ENCODE measurements at regions not wholly inside any gene's neighbourhood (a gene's known extent, or its start where the extent isn't known, plus 50 kb on each side); places are given as distances from the start of the nearest gene placed in this dataset.

- H3K4me3 Mint-ChIP-seq: no peak overlapping the region
- intact Hi-C loops (cut with micrococcal nuclease): no loop called here
- no peak for DNase-seq
- no peaks in the 10 kb centered on the region for H3K36me3 Mint-ChIP-seq (ENCODE audit: low read depth)
- H3K9me3 Mint-ChIP-seq: no peaks in the 10 kb centered on the region
- no peaks in the 10 kb centered on the region for H3K4me1 Mint-ChIP-seq (ENCODE audit: low read depth)
- peaks cover 41% of the 10 kb centered on the region for H3K27me3 Mint-ChIP-seq (ENCODE audit: low read depth)
- CTCF ChIA-PET: no interaction called here
- H3K27ac Mint-ChIP-seq: no peak overlapping the region
These were observed 180.4 kb upstream of the S1PR3 start for GRCh38 chr9:88810826-88811225.

GRCh38 chr9:88811511-88811910 lies 179.8 kb upstream of the S1PR3 start:
- Mint-ChIP-seq H3K4me3 (no peak overlapping the region), H3K9me3 (no peaks in the 10 kb centered on the region), H3K27ac (no peak overlapping the region), H3K27me3 (ENCODE audit: low read depth) (peaks cover 42% of the 10 kb centered on the region), H3K36me3 (ENCODE audit: low read depth) (no peaks in the 10 kb centered on the region), H3K4me1 (ENCODE audit: low read depth) (no peaks in the 10 kb centered on the region)
- DNase-seq: no peak
- CTCF ChIA-PET: no interaction called here
- intact Hi-C loops (cut with micrococcal nuclease): no loop called here

GRCh38 chr9:88812938-88813637 lies 178.2 kb upstream of the S1PR3 start:
- intact Hi-C loops (cut with micrococcal nuclease): no loop called here
- Mint-ChIP-seq H3K9me3 (no peaks in the 10 kb centered on the region), H3K4me1 (ENCODE audit: low read depth) (no peaks in the 10 kb centered on the region), H3K27me3 (ENCODE audit: low read depth) (peaks cover 34% of the 10 kb centered on the region), H3K36me3 (ENCODE audit: low read depth) (no peaks in the 10 kb centered on the region), H3K4me3 (no peak overlapping the region), H3K27ac (no peak overlapping the region)
- CTCF ChIA-PET: no interaction called here
- DNase-seq: no peak

- no peak for DNase-seq
- intact Hi-C loops (cut with micrococcal nuclease): no loop called here
- Mint-ChIP-seq H3K36me3 (ENCODE audit: low read depth) (no peaks in the 10 kb centered on the region), H3K9me3 (no peaks in the 10 kb centered on the region), H3K27ac (no peak overlapping the region), H3K27me3 (ENCODE audit: low read depth) (peaks cover 36% of the 10 kb centered on the region), H3K4me3 (no peak overlapping the region), H3K4me1 (ENCODE audit: low read depth) (no peaks in the 10 kb centered on the region)
- CTCF ChIA-PET: no interaction called here
These were observed 177.5 kb upstream of the S1PR3 start for GRCh38 chr9:88813638-88814209.

GRCh38 chr9:88814577-88814976 lies 176.7 kb upstream of the S1PR3 start:
- no peak overlapping the region for H3K27ac Mint-ChIP-seq
- intact Hi-C loops (cut with micrococcal nuclease): no loop called here
- no peaks in the 10 kb centered on the region for H3K36me3 Mint-ChIP-seq (ENCODE audit: low read depth)
- no peak overlapping the region for H3K4me3 Mint-ChIP-seq
- no peaks in the 10 kb centered on the region for H3K4me1 Mint-ChIP-seq (ENCODE audit: low read depth)
- H3K9me3 Mint-ChIP-seq: no peaks in the 10 kb centered on the region
- DNase-seq: no peak
- peaks cover 38% of the 10 kb centered on the region for H3K27me3 Mint-ChIP-seq (ENCODE audit: low read depth)
- CTCF ChIA-PET: interaction anchor here (0.6 kb wide), 1 partner anchor 154 kb away, joined by 3 read pairs; no protein-coding TSS in a partner anchor

GRCh38 chr9:88816141-88816540 lies 175.1 kb upstream of the S1PR3 start:
- CTCF ChIA-PET: no interaction called here
- intact Hi-C loops (cut with micrococcal nuclease): loop anchor here (2.0 kb wide), 1 partner anchor 23 kb away; no protein-coding TSS in a partner anchor
- no peak overlapping the region for H3K27ac Mint-ChIP-seq
- DNase-seq: no peak
- peaks cover 30% of the 10 kb centered on the region for H3K27me3 Mint-ChIP-seq (ENCODE audit: low read depth)
- no peaks in the 10 kb centered on the region for H3K9me3 Mint-ChIP-seq
- H3K4me3 Mint-ChIP-seq: no peak overlapping the region
- H3K36me3 Mint-ChIP-seq (ENCODE audit: low read depth): no peaks in the 10 kb centered on the region
- H3K4me1 Mint-ChIP-seq (ENCODE audit: low read depth): no peaks in the 10 kb centered on the region

GRCh38 chr9:88816591-88816990 lies 174.7 kb upstream of the S1PR3 start:
- Mint-ChIP-seq H3K27me3 (ENCODE audit: low read depth) (peaks cover 29% of the 10 kb centered on the region), H3K4me3 (no peak overlapping the region), H3K36me3 (ENCODE audit: low read depth) (no peaks in the 10 kb centered on the region), H3K27ac (no peak overlapping the region), H3K9me3 (no peaks in the 10 kb centered on the region), H3K4me1 (ENCODE audit: low read depth) (no peaks in the 10 kb centered on the region)
- CTCF ChIA-PET: no interaction called here
- intact Hi-C loops (cut with micrococcal nuclease): loop anchor here (2.0 kb wide), 1 partner anchor 22 kb away; no protein-coding TSS in a partner anchor
- no peak for DNase-seq

GRCh38 chr9:88817628-88818027 lies 173.6 kb upstream of the S1PR3 start:
- CTCF ChIA-PET: no interaction called here
- intact Hi-C loops (cut with micrococcal nuclease): loop anchor here (2.0 kb wide), 1 partner anchor 21 kb away; no protein-coding TSS in a partner anchor
- Mint-ChIP-seq H3K36me3 (ENCODE audit: low read depth) (no peaks in the 10 kb centered on the region), H3K9me3 (no peaks in the 10 kb centered on the region), H3K4me1 (ENCODE audit: low read depth) (no peaks in the 10 kb centered on the region), H3K4me3 (no peak overlapping the region), H3K27me3 (ENCODE audit: low read depth) (peaks cover 29% of the 10 kb centered on the region), H3K27ac (no peak overlapping the region)
- DNase-seq: no peak

- H3K36me3 Mint-ChIP-seq (ENCODE audit: low read depth): no peaks in the 10 kb centered on the region
- no peak for DNase-seq
- H3K27me3 Mint-ChIP-seq (ENCODE audit: low read depth): peaks cover 31% of the 10 kb centered on the region
- no peak overlapping the region for H3K4me3 Mint-ChIP-seq
- no peaks in the 10 kb centered on the region for H3K4me1 Mint-ChIP-seq (ENCODE audit: low read depth)
- intact Hi-C loops (cut with micrococcal nuclease): no loop called here
- CTCF ChIA-PET: no interaction called here
- no peaks in the 10 kb centered on the region for H3K9me3 Mint-ChIP-seq
- H3K27ac Mint-ChIP-seq: no peak overlapping the region
These were observed 172.6 kb upstream of the S1PR3 start for GRCh38 chr9:88818495-88819201.

GRCh38 chr9:88819476-88819875 lies 171.8 kb upstream of the S1PR3 start:
- Mint-ChIP-seq H3K27ac (no peak overlapping the region), H3K27me3 (ENCODE audit: low read depth) (peaks cover 34% of the 10 kb centered on the region), H3K9me3 (no peaks in the 10 kb centered on the region), H3K4me1 (ENCODE audit: low read depth) (no peaks in the 10 kb centered on the region), H3K36me3 (ENCODE audit: low read depth) (no peaks in the 10 kb centered on the region), H3K4me3 (no peak overlapping the region)
- CTCF ChIA-PET: no interaction called here
- no peak for DNase-seq
- intact Hi-C loops (cut with micrococcal nuclease): no loop called here

- no peaks in the 10 kb centered on the region for H3K9me3 Mint-ChIP-seq
- H3K4me3 Mint-ChIP-seq: no peak overlapping the region
- H3K27ac Mint-ChIP-seq: no peak overlapping the region
- DNase-seq: no peak
- H3K4me1 Mint-ChIP-seq (ENCODE audit: low read depth): no peaks in the 10 kb centered on the region
- CTCF ChIA-PET: no interaction called here
- intact Hi-C loops (cut with micrococcal nuclease): no loop called here
- H3K36me3 Mint-ChIP-seq (ENCODE audit: low read depth): no peaks in the 10 kb centered on the region
- H3K27me3 Mint-ChIP-seq (ENCODE audit: low read depth): peaks cover 33% of the 10 kb centered on the region
These were observed 171.2 kb upstream of the S1PR3 start for GRCh38 chr9:88820055-88820454.

- Mint-ChIP-seq H3K4me3 (no peak overlapping the region), H3K4me1 (ENCODE audit: low read depth) (no peaks in the 10 kb centered on the region), H3K9me3 (no peaks in the 10 kb centered on the region), H3K36me3 (ENCODE audit: low read depth) (no peaks in the 10 kb centered on the region), H3K27me3 (ENCODE audit: low read depth) (peaks cover 29% of the 10 kb centered on the region), H3K27ac (no peak overlapping the region)
- intact Hi-C loops (cut with micrococcal nuclease): no loop called here
- CTCF ChIA-PET: no interaction called here
- no peak for DNase-seq
These were observed 170.1 kb upstream of the S1PR3 start for GRCh38 chr9:88821033-88821745.
